Liver (tissue), 8 donors: ENCODE measurements at regions not wholly inside any gene's neighbourhood (a gene's known extent, or its start where the extent isn't known, plus 50 kb on each side); places are given as distances from the start of the nearest gene placed in this dataset.

Experiments
- DNase-seq: peaks from one replicate; pipeline ENCODE4 v3.0.0-alpha.2; 2017; ENCODE audit warnings: low spot score
- H3K27ac ChIP-seq, 2 donors: one replicate each; pipeline ENCODE4 v1.7.0; 2013; ENCODE audit warnings: inconsistent platforms in 2 of 2, low read length in 2 of 2, control low read depth in 1 of 2, low read depth in 1 of 2, mild to moderate bottlenecking in 1 of 2
- H3K27me3 ChIP-seq, 4 donors: one replicate each; pipeline versions ENCODE4 v1.6.1 to v1.7.0; 2013; ENCODE audit warnings: low read length in 3 of 4, inconsistent platforms in 1 of 4, mild to moderate bottlenecking in 1 of 4, moderate library complexity in 1 of 4; ENCODE audit not compliant: control insufficient read depth in 4 of 4, insufficient read depth in 4 of 4
- H3K36me3 ChIP-seq, 4 donors: one replicate each; pipeline versions ENCODE4 v1.6.1 to v1.7.0; 2013; ENCODE audit warnings: low read length in 3 of 4, mild to moderate bottlenecking in 3 of 4, low read depth in 1 of 4, moderate library complexity in 1 of 4; ENCODE audit not compliant: control insufficient read depth in 4 of 4, insufficient read depth in 3 of 4
- H3K4me1 ChIP-seq, 4 donors: one replicate each; pipeline versions ENCODE4 v1.6.1 to v1.7.0; 2013; ENCODE audit warnings: low read length in 3 of 4, mild to moderate bottlenecking in 3 of 4, moderate library complexity in 1 of 4; ENCODE audit not compliant: control insufficient read depth in 4 of 4, insufficient read depth in 4 of 4
- H3K4me3 ChIP-seq, 3 donors: one replicate each; pipeline versions ENCODE4 v1.6.1 to v1.7.0; 2013; ENCODE audit warnings: low read length in 3 of 3, control low read depth in 1 of 3, low read depth in 1 of 3, mild to moderate bottlenecking in 1 of 3
- H3K9ac ChIP-seq, 2 donors: one replicate each; pipeline ENCODE4 v1.7.0; 2013; ENCODE audit warnings: low read length in 2 of 2, mild to moderate bottlenecking in 2 of 2, moderate library complexity in 2 of 2, control low read depth in 1 of 2, low read depth in 1 of 2
- H3K9me3 ChIP-seq, 4 donors: one replicate each; pipeline versions ENCODE4 v1.6.1 to v1.7.0; 2013; ENCODE audit warnings: low read length in 3 of 4; ENCODE audit not compliant: control insufficient read depth in 4 of 4
- ATF3 ChIP-seq: IDR thresholded peaks from 2 replicates; pipeline ENCODE4 v1.6.1; 2016; ENCODE audit warnings: antibody characterized with exemption
- CTCF ChIP-seq: fragments of 150-350 bp; IDR thresholded peaks from 2 replicates; pipeline ENCODE4 v1.5.1; 2017; ENCODE audit warnings: improper control_type of control experiment, low read depth, low read length; ENCODE audit not compliant: missing input control
- EGR1 ChIP-seq, 2 donors: IDR thresholded peaks; 2 replicates each; pipeline ENCODE4 v1.6.1; 2016 to 2018; ENCODE audit warnings: antibody characterized with exemption in 2 of 2, low read depth in 2 of 2
- FOXA1 ChIP-seq: IDR thresholded peaks from 2 replicates; pipeline ENCODE4 v1.6.1; 2016; ENCODE audit warnings: antibody characterized with exemption
- FOXA2 ChIP-seq: IDR thresholded peaks from 2 replicates; pipeline ENCODE4 v1.6.1; 2016; ENCODE audit warnings: antibody characterized with exemption
- GABPA ChIP-seq, 2 donors: IDR thresholded peaks in 1 of 2; conservative IDR thresholded peaks in 1 of 2; 2 replicates each; pipeline ENCODE4 v1.6.1; 2016; ENCODE audit warnings: antibody characterized with exemption in 2 of 2, mild to moderate bottlenecking in 1 of 2, moderate library complexity in 1 of 2
- HNF4A ChIP-seq, 2 donors: conservative IDR thresholded peaks; 2 replicates each; pipeline ENCODE4 v1.6.1; 2016; ENCODE audit warnings: antibody characterized with exemption in 2 of 2, mild to moderate bottlenecking in 2 of 2
- HNF4G ChIP-seq: IDR thresholded peaks from 2 replicates; pipeline ENCODE4 v1.6.1; 2016; ENCODE audit warnings: antibody characterized with exemption
- JUND ChIP-seq, 2 donors: IDR thresholded peaks; 2 replicates each; pipeline ENCODE4 v1.6.1; 2016; ENCODE audit warnings: antibody characterized with exemption in 2 of 2
- NR2F2 ChIP-seq: IDR thresholded peaks from 2 replicates; pipeline ENCODE4 v1.6.1; 2016; ENCODE audit warnings: antibody characterized with exemption
- RAD21 ChIP-seq, 2 donors: IDR thresholded peaks; 2 replicates each; pipeline ENCODE4 v1.6.1; 2016; ENCODE audit warnings: antibody characterized with exemption in 2 of 2, mild to moderate bottlenecking in 2 of 2
- REST ChIP-seq: IDR thresholded peaks from 2 replicates; pipeline ENCODE4 v1.6.1; 2016; ENCODE audit warnings: antibody characterized with exemption, mild to moderate bottlenecking
- RXRA ChIP-seq, 2 donors: IDR thresholded peaks; 2 replicates each; pipeline ENCODE4 v1.6.1; 2017 to 2018; ENCODE audit warnings: antibody characterized with exemption in 2 of 2, mild to moderate bottlenecking in 1 of 2
- SP1 ChIP-seq: IDR thresholded peaks from 2 replicates; pipeline ENCODE4 v1.6.1; 2018; ENCODE audit warnings: antibody characterized with exemption, mild to moderate bottlenecking
- TAF1 ChIP-seq: conservative IDR thresholded peaks from 2 replicates; pipeline ENCODE4 v1.6.1; 2016; ENCODE audit warnings: antibody characterized with exemption, mild to moderate bottlenecking
- YY1 ChIP-seq: IDR thresholded peaks from 2 replicates; pipeline ENCODE4 v1.6.1; 2016; ENCODE audit warnings: antibody characterized with exemption, mild to moderate bottlenecking
- WGBS: extraction: QIAGEN DNeasy Blood & Tissue Kit; methylation state at CpG from one replicate; pipeline ENCODE4 v1.1.7; 2013; 5-methylcytosine and 5-hydroxymethylcytosine counted together
- TF ChIP-seq, protein P1 (sequence below): IDR thresholded peaks from 2 replicates; pipeline ENCODE4 v1.6.1; 2016; ENCODE audit warnings: antibody characterized with exemption
- TF ChIP-seq, protein P2 (sequence below): IDR thresholded peaks from 2 replicates; pipeline ENCODE4 v1.6.1; 2016; ENCODE audit warnings: antibody characterized with exemption
- donor health status: healthy.
- donor health status: healthy.
- donor health status: healthy.
- donor health status: healthy.
- donor health status: healthy.

DNA sequence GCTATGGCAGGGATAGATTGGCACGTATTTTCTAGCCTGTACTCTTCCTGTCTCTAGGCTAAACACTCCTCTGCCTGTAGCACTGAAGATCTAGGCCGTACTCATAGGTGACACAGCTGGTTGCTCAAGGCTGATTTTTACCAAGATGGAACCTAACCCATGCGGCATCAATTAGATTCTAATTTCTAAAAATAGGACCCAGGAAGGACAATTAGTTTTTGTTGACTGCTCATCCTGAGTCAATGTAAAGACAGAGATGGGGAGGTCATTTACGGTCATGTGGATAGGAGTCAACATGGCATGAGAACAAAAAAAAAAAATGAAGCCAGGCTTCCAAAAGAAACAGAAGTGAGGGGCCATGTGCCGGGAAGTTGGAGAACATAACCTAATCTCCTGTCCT is 360.7 kb upstream of the ETAA1 start:
- no peak overlapping the region for H3K9ac ChIP-seq
- no peak overlapping the region for H3K4me3 ChIP-seq
- no peak overlapping the region for H3K27ac ChIP-seq
- no peak for DNase-seq
- peaks cover 4 to 31% (median 25%) of the 10 kb centered on the region in 4 donors for H3K4me1 ChIP-seq
- H3K27me3 ChIP-seq, result no peaks in the 10 kb centered on the region
- TF ChIP-seq SP1 (no peak), YY1 (no peak), JUND (IDR thresholded peaks at IDR 0.05) (no peak), HNF4G (no peak)
- H3K36me3 ChIP-seq, result no peaks in the 10 kb centered on the region
- 91% methylated on average over 5 of the region's 5 CpGs for WGBS
- no peaks in the 10 kb centered on the region for H3K9me3 ChIP-seq

GRCh38 chr2:67037655-67038054 is 359.5 kb upstream of the ETAA1 start:
- Histone ChIP-seq H3K27ac (peak overlapping the region; percentile 55 to 57), H3K9ac (peak overlapping the region in 1 of 2 donors; percentile 41), H3K36me3 (no peaks in the 10 kb centered on the region), H3K9me3 (no peaks in the 10 kb centered on the region), H3K4me3 (peak overlapping the region in 2 of 3 donors; percentile 6 to 27), H3K4me1 (peaks cover 4 to 31% (median 25%) of the 10 kb centered on the region in 4 donors), H3K27me3 (no peaks in the 10 kb centered on the region)
- 27% methylated on average over 8 of the region's 8 CpGs for WGBS
- TF ChIP-seq HNF4G (no peak), CTCF (no peak), RAD21 (IDR thresholded peaks at IDR 0.05) (peak; percentile 18 to 28), FOXA1 (no peak), JUND (IDR thresholded peaks at IDR 0.05) (peak in 1 of 2 donors; percentile 27), EGR1 (IDR thresholded peaks at IDR 0.05; ENCODE audit: low read depth in 2 of 2) (no peak), RXRA (IDR thresholded peaks at IDR 0.05) (peak; percentile 17 to 40), GABPA (IDR thresholded peaks at IDR 0.05 in 1 of 2, conservative IDR thresholded peaks at IDR 0.05 in 1 of 2) (no peak), TAF1 (no peak), FOXA2 (no peak), SP1 (peak; percentile 41), REST (no peak), ATF3 (no peak), YY1 (peak; percentile 49), HNF4A (conservative IDR thresholded peaks at IDR 0.05) (peak; percentile 25 to 57), NR2F2 (no peak)
- TF ChIP-seq, protein P1, sequence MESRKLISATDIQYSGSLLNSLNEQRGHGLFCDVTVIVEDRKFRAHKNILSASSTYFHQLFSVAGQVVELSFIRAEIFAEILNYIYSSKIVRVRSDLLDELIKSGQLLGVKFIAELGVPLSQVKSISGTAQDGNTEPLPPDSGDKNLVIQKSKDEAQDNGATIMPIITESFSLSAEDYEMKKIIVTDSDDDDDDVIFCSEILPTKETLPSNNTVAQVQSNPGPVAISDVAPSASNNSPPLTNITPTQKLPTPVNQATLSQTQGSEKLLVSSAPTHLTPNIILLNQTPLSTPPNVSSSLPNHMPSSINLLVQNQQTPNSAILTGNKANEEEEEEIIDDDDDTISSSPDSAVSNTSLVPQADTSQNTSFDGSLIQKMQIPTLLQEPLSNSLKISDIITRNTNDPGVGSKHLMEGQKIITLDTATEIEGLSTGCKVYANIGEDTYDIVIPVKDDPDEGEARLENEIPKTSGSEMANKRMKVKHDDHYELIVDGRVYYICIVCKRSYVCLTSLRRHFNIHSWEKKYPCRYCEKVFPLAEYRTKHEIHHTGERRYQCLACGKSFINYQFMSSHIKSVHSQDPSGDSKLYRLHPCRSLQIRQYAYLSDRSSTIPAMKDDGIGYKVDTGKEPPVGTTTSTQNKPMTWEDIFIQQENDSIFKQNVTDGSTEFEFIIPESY, result no peak
- TF ChIP-seq, protein P2, sequence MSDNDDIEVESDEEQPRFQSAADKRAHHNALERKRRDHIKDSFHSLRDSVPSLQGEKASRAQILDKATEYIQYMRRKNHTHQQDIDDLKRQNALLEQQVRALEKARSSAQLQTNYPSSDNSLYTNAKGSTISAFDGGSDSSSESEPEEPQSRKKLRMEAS, result no peak
- no peak for DNase-seq
